CD4-positive, alpha-beta T cell (primary cell): ENCODE measurements at regions not wholly inside any gene's neighbourhood (a gene's known extent, or its start where the extent isn't known, plus 50 kb on each side); places are given as distances from the start of the nearest gene placed in this dataset.

Experiments
- ATAC-seq: fragments of 200-7000 bp; cut with Tn5 transposase; one replicate; pipeline ENCODE4 v1.10.0; 2022; ENCODE audit warnings: mild to moderate bottlenecking; ENCODE audit not compliant: poor library complexity
- CTCF ChIA-PET: fragments of 350-600 bp; sonication (Branson Sonifier 250); formaldehyde crosslinking; loops from one replicate; lab custom pipeline; 2021; ENCODE audit warnings: antibody characterized with exemption, inconsistent platforms; lab: Charles Lee
- POLR2A ChIA-PET: fragments of 350-600 bp; sonication (Branson Sonifier 250); formaldehyde crosslinking; loops from one replicate; lab custom pipeline; 2021; ENCODE audit warnings: antibody characterized with exemption, inconsistent platforms; lab: Charles Lee
- DNase-seq, 14 experiments: peaks; one replicate each; pipeline ENCODE4 v3.0.0-alpha.2; 2013 to 2020; ENCODE audit warnings: mixed read lengths in 2 of 14
- H3K27ac ChIP-seq, 2 donors: one replicate each; pipeline versions ENCODE4 v1.5.1 to v1.7.0; 2013; ENCODE audit warnings: low read length in 2 of 2, low read depth in 1 of 2, mild to moderate bottlenecking in 1 of 2
- H3K27me3 ChIP-seq, 2 experiments: 1 replicate in 1 of 2; 2 replicates in 1 of 2; pipeline versions ENCODE4 v1.6.1 to v1.7.0; 2013; ENCODE audit warnings: low read length in 2 of 2, control low read depth in 1 of 2, mild to moderate bottlenecking in 1 of 2, moderate library complexity in 1 of 2; ENCODE audit not compliant: insufficient read depth in 2 of 2, control insufficient read depth in 1 of 2
- H3K36me3 ChIP-seq: one replicate; pipeline ENCODE4 v1.6.1; 2013; ENCODE audit warnings: low read length, control low read depth; ENCODE audit not compliant: insufficient read depth
- H3K4me1 ChIP-seq: one replicate; pipeline ENCODE4 v1.6.1; 2013; ENCODE audit warnings: low read length, control low read depth; ENCODE audit not compliant: insufficient read depth
- H3K4me3 ChIP-seq: one replicate; pipeline ENCODE4 v1.5.1; 2013; ENCODE audit warnings: mild to moderate bottlenecking, low read length, moderate library complexity
- H3K9me3 ChIP-seq, 2 experiments: 1 replicate in 1 of 2; 2 replicates in 1 of 2; pipeline versions ENCODE4 v1.6.1 to v1.7.0; 2013; ENCODE audit warnings: low read length in 2 of 2, mild to moderate bottlenecking in 2 of 2, control low read depth in 1 of 2, moderate library complexity in 1 of 2; ENCODE audit not compliant: control insufficient read depth in 1 of 2, insufficient read depth in 1 of 2
- H3K27ac Mint-ChIP-seq: one replicate; pipeline ENCODE4 v1.8.0; 2020; ENCODE audit warnings: mixed read lengths
- H3K27me3 Mint-ChIP-seq: one replicate; pipeline ENCODE4 v1.8.0; 2021; ENCODE audit warnings: mixed read lengths
- H3K36me3 Mint-ChIP-seq: one replicate; pipeline ENCODE4 v1.8.0; 2021; ENCODE audit warnings: low read depth, mixed read lengths
- H3K4me1 Mint-ChIP-seq: one replicate; pipeline ENCODE4 v1.8.0; 2021; ENCODE audit warnings: low read depth, mixed read lengths
- H3K4me3 Mint-ChIP-seq: one replicate; pipeline ENCODE4 v1.8.0; 2020; ENCODE audit warnings: mild to moderate bottlenecking, mixed read lengths
- H3K9me3 Mint-ChIP-seq: one replicate; pipeline ENCODE4 v1.8.0; 2020; ENCODE audit warnings: mixed read lengths
- intact Hi-C, 2 experiments: fragments of 100-400 bp; cut with DNase I in 1 of 2; cut with micrococcal nuclease in 1 of 2; formaldehyde crosslinking; loops; one replicate each; pipeline versions ENCODE4 v1.15.1 to v1.9.0; 2023 to 2025; cut with DNase I, micrococcal nuclease
- TF ChIP-seq, protein P1 (sequence below): fragments of 200-600 bp; IDR thresholded peaks from one replicate; pipeline ENCODE4 v1.8.0; 2022; ENCODE audit warnings: antibody characterized with exemption, mild to moderate bottlenecking

DNA sequence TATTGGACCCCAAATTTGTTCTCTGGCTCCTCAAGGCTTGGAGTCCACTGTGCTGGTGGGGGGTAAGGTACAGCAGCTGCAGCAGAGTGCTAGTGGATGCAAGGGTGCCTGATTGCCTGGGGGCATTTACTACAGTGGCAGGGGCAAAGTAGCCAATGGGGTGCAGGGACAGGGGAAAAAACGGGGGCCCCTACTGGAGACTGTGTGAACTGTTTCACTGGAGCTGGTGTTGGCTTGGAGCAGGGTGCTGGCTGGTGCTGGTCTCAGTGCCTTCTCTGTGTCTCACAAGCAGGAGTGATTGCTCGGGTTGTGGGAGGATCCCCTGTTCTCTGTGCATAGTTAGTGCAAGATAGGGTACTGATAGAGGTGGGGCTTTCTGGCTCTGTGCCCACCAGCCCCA, 935.9 kb downstream of the JRKL start:
- no peaks in the 10 kb centered on the region for H3K4me1 ChIP-seq
- H3K36me3 ChIP-seq, result no peaks in the 10 kb centered on the region
- H3K9me3 ChIP-seq, result peaks cover 0 to 21% of the 10 kb centered on the region in 2 experiments
- CTCF ChIA-PET, result no interaction called here
- Mint-ChIP-seq H3K27me3 (no peaks in the 10 kb centered on the region), H3K27ac (no peak overlapping the region), H3K9me3 (peaks cover 6% of the 10 kb centered on the region), H3K36me3 (no peaks in the 10 kb centered on the region), H3K4me1 (no peaks in the 10 kb centered on the region), H3K4me3 (no peak overlapping the region)
- no peaks in the 10 kb centered on the region for H3K27me3 ChIP-seq
- intact Hi-C loops, result no loop called here
- ATAC-seq (no peak), DNase-seq (no peak)
- TF ChIP-seq, protein P1, sequence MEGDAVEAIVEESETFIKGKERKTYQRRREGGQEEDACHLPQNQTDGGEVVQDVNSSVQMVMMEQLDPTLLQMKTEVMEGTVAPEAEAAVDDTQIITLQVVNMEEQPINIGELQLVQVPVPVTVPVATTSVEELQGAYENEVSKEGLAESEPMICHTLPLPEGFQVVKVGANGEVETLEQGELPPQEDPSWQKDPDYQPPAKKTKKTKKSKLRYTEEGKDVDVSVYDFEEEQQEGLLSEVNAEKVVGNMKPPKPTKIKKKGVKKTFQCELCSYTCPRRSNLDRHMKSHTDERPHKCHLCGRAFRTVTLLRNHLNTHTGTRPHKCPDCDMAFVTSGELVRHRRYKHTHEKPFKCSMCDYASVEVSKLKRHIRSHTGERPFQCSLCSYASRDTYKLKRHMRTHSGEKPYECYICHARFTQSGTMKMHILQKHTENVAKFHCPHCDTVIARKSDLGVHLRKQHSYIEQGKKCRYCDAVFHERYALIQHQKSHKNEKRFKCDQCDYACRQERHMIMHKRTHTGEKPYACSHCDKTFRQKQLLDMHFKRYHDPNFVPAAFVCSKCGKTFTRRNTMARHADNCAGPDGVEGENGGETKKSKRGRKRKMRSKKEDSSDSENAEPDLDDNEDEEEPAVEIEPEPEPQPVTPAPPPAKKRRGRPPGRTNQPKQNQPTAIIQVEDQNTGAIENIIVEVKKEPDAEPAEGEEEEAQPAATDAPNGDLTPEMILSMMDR, result no peak
- H3K4me3 ChIP-seq, result no peak overlapping the region
- no peak overlapping the region for H3K27ac ChIP-seq
- POLR2A ChIA-PET, result no interaction called here

DNA sequence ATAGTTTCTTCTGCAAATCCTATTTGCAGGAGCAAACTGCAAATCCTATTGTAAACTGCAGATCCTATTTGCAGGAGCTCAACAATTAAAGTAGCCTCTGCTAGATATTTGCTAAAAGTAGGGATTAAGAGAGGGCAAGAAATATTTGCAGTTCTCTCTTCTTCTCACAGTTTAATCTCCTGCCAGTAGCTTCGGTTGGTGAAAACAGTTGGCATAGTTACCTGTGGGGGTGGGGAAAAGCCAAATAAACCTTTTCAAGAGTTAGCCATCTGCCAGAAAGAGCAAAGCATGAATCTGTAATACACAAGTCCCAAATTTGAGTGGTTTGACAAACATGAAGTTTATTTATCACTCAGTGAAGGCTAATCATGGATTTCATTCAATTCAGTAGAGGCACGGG, 942.5 kb downstream of the JRKL start:
- POLR2A ChIA-PET, result no interaction called here
- TF ChIP-seq, protein P1, result no peak
- no peak for ATAC-seq

DNA sequence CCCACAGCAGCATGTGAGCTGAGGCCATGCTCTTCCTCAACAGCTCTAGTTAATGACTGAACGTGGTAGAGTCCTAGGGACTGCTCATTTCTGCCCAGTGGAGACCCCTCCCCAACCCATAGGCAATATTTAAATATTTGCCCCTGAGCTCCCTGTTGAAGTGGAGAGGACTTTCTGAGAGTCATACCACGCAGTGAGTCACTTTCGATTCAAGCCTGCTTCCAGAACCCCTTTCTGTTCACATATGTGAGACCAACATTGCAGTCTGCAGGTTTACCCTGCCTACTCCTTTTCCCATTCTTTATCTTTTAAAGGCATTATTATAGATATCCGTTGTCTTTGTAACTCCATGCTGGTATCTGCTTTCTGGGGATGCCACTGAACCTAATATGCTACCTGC, 946.3 kb downstream of the JRKL start:
- Histone ChIP-seq H3K4me3 (no peak overlapping the region), H3K9me3 (peaks cover 0 to 3% of the 10 kb centered on the region in 2 experiments), H3K27me3 (no peaks in the 10 kb centered on the region), H3K27ac (no peak overlapping the region), H3K36me3 (no peaks in the 10 kb centered on the region), H3K4me1 (no peaks in the 10 kb centered on the region)
- Mint-ChIP-seq H3K27me3 (no peaks in the 10 kb centered on the region), H3K4me1 (no peaks in the 10 kb centered on the region), H3K36me3 (no peaks in the 10 kb centered on the region), H3K27ac (no peak overlapping the region), H3K9me3 (peaks cover 13% of the 10 kb centered on the region), H3K4me3 (no peak overlapping the region)
- no peak for ATAC-seq
- TF ChIP-seq, protein P1, result no peak
- ChIA-PET CTCF (no interaction called here), POLR2A (no interaction called here)
- DNase-seq, result no peak
- intact Hi-C loops, result no loop called here

More for the DNA sequence above, 942.5 kb downstream of the JRKL start:
- intact Hi-C loops, result no loop called here
- Histone ChIP-seq H3K27ac (no peak overlapping the region), H3K4me1 (no peaks in the 10 kb centered on the region), H3K9me3 (peaks cover 0 to 4% of the 10 kb centered on the region in 2 experiments), H3K27me3 (no peaks in the 10 kb centered on the region), H3K4me3 (no peak overlapping the region), H3K36me3 (no peaks in the 10 kb centered on the region)
- Mint-ChIP-seq H3K4me1 (no peaks in the 10 kb centered on the region), H3K36me3 (no peaks in the 10 kb centered on the region), H3K27ac (no peak overlapping the region), H3K9me3 (peaks cover 10% of the 10 kb centered on the region), H3K4me3 (no peak overlapping the region), H3K27me3 (no peaks in the 10 kb centered on the region)
- CTCF ChIA-PET, result no interaction called here
- DNase-seq, result no peak
